Retinal pigment epithelial cell (primary cell): ENCODE measurements at regions not wholly inside any gene's neighbourhood (a gene's known extent, or its start where the extent isn't known, plus 50 kb on each side); places are given as distances from the start of the nearest gene placed in this dataset.

ENCODE experiments used
- DNase-seq: peaks from one replicate; pipeline ENCODE4 v3.0.0-alpha.2; 2010; ENCODE audit warnings: low read depth
- H3K4me3 ChIP-seq: 2 replicates; pipeline ENCODE4 v1.5.1; 2011; ENCODE audit warnings: mild to moderate bottlenecking, low read length, control low read depth, moderate library complexity
- TF ChIP-seq, protein P1 (sequence below): conservative IDR thresholded peaks from 2 replicates; pipeline ENCODE4 v1.5.1; 2011; ENCODE audit warnings: low read depth, low read length, control low read depth, inconsistent platforms

GRCh38 chr7:15011289-15011688 is 108.7 kb upstream of the DGKB start:
- H3K4me3 ChIP-seq: no peak overlapping the region
- DNase-seq: no peak
- TF ChIP-seq, protein P1, sequence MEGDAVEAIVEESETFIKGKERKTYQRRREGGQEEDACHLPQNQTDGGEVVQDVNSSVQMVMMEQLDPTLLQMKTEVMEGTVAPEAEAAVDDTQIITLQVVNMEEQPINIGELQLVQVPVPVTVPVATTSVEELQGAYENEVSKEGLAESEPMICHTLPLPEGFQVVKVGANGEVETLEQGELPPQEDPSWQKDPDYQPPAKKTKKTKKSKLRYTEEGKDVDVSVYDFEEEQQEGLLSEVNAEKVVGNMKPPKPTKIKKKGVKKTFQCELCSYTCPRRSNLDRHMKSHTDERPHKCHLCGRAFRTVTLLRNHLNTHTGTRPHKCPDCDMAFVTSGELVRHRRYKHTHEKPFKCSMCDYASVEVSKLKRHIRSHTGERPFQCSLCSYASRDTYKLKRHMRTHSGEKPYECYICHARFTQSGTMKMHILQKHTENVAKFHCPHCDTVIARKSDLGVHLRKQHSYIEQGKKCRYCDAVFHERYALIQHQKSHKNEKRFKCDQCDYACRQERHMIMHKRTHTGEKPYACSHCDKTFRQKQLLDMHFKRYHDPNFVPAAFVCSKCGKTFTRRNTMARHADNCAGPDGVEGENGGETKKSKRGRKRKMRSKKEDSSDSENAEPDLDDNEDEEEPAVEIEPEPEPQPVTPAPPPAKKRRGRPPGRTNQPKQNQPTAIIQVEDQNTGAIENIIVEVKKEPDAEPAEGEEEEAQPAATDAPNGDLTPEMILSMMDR: no peak

- TF ChIP-seq, protein P1: peak; percentile 61
- no peak overlapping the region for H3K4me3 ChIP-seq
- DNase-seq: no peak
These were observed 105.0 kb upstream of the DGKB start for GRCh38 chr7:15007507-15007906.

DNA sequence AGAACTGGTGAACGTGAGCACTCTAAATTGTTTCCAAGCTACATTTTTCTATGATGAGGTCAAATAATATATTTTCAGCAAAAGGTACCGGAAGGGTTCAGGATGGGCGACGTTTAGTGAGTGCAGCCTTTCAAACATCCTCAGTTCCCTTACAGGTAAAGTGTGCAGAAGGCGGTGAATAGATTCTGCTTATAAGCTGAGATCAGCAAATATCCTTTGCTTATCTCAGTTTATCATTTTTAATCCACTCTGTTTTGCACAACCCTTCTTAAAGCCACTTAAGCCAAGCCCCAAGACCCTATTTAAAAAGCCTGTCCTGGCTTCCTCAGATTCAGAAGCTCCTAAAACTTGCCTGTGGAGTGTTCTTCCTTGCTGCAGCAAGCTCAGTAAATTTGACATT is 103.1 kb upstream of the DGKB start:
- TF ChIP-seq, protein P1: no peak
- no peak overlapping the region for H3K4me3 ChIP-seq
- DNase-seq: no peak

- no peak overlapping the region for H3K4me3 ChIP-seq
- DNase-seq: no peak
- TF ChIP-seq, protein P1: no peak
These were observed 97.6 kb upstream of the DGKB start for GRCh38 chr7:15000157-15000556.

DNA sequence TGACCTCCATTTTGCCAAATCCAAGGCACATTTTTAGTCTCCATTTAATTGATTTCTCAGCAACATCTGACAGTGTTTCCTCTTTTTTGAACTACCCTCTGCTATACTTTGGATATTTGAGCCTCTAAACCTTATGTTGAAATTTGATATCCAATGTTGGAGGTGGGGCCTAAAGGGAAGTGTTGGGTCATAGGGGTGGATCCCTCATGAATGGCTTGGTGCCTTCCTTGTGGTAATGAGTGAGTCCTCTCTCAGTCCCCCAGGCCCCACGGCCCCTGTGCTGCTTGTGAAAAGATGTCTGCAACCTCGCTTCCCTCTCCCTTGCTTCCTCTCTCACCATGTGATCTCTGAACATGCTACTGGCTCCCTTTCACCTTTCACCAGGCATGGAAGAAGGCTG is 96.8 kb upstream of the DGKB start:
- no peak for DNase-seq
- TF ChIP-seq, protein P1: no peak

GRCh38 chr7:14995774-14996173 is 93.2 kb upstream of the DGKB start:
- TF ChIP-seq, protein P1: no peak
- no peak for DNase-seq

More for the DNA sequence above, 96.8 kb upstream of the DGKB start:
- H3K4me3 ChIP-seq: no peak overlapping the region

DNA sequence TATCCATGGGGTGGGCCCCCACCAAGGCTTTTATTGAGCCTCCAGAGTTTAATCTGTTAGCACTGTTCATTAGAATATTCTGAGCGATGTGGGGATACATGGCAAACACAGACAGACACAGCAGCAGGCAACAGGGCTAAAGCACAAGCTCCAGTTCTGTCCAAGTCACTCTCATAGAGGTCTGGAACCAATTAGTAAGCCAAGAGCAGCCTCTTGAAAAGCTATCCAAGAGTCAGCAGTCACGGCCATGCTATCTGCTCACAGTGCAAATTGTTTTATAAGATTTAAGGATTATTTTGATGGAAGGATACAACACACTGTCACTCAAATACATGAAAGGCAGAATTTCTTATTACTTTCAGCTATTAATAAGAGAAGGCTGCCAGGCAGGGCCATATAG is 86.4 kb upstream of the DGKB start:
- DNase-seq: peak; percentile 1
- TF ChIP-seq, protein P1: no peak
- no peak overlapping the region for H3K4me3 ChIP-seq

More at GRCh38 chr7:14995774-14996173, 93.2 kb upstream of the DGKB start:
- no peak overlapping the region for H3K4me3 ChIP-seq
